PFSK-1 (cell line): ENCODE measurements at regions not wholly inside any gene's neighbourhood (a gene's known extent, or its start where the extent isn't known, plus 50 kb on each side); places are given as distances from the start of the nearest gene placed in this dataset.

Experiments
- POLR2AphosphoS5 ChIP-seq: IDR thresholded peaks from 2 replicates; pipeline ENCODE4 v1.6.1; 2012; ENCODE audit warnings: low read depth, mild to moderate bottlenecking, control low read depth, low read length, moderate library complexity
- SIN3A ChIP-seq: IDR thresholded peaks from 2 replicates; pipeline ENCODE4 v1.6.1; 2012; ENCODE audit warnings: mild to moderate bottlenecking, low read length, moderate library complexity, borderline replicate concordance; ENCODE audit not compliant: insufficient read depth
- TAF1 ChIP-seq: IDR thresholded peaks from 2 replicates; pipeline ENCODE4 v1.6.1; 2012; ENCODE audit warnings: low read length, control low read depth, borderline replicate concordance; ENCODE audit not compliant: insufficient read depth
- TF ChIP-seq, protein P1 (sequence below), 2 experiments: IDR thresholded peaks; 2 replicates each; pipeline versions ENCODE4 v1.6.1 to v1.8.0; 2011 to 2012; ENCODE audit warnings: low read depth in 2 of 2, low read length in 2 of 2, control low read depth in 1 of 2, inconsistent platforms in 1 of 2, mild to moderate bottlenecking in 1 of 2, moderate library complexity in 1 of 2; ENCODE audit not compliant: insufficient read depth in 1 of 2

DNA sequence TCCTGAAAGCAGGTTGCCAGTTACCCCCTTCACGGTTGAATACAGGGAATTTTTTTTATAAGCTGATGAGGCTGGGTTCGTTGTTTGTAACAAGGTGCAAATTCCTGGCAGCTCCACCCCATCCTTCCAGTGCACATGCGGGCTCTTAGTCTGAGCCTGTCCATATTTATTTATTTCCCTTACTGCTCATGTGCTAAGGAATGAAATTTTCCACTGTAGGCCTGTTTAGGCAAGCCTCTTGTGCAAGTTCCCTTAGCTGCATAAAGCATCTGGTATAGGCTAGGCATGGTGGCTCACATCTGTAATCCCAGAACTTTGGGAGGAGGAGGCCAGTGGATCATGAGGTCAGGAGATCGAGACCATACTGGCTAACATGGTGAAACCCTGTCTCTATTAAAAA is 560.9 kb upstream of the PCDH9 start:
- TF ChIP-seq POLR2AphosphoS5, result no peak
- no peak for TF ChIP-seq TAF1
- TF ChIP-seq, protein P1, sequence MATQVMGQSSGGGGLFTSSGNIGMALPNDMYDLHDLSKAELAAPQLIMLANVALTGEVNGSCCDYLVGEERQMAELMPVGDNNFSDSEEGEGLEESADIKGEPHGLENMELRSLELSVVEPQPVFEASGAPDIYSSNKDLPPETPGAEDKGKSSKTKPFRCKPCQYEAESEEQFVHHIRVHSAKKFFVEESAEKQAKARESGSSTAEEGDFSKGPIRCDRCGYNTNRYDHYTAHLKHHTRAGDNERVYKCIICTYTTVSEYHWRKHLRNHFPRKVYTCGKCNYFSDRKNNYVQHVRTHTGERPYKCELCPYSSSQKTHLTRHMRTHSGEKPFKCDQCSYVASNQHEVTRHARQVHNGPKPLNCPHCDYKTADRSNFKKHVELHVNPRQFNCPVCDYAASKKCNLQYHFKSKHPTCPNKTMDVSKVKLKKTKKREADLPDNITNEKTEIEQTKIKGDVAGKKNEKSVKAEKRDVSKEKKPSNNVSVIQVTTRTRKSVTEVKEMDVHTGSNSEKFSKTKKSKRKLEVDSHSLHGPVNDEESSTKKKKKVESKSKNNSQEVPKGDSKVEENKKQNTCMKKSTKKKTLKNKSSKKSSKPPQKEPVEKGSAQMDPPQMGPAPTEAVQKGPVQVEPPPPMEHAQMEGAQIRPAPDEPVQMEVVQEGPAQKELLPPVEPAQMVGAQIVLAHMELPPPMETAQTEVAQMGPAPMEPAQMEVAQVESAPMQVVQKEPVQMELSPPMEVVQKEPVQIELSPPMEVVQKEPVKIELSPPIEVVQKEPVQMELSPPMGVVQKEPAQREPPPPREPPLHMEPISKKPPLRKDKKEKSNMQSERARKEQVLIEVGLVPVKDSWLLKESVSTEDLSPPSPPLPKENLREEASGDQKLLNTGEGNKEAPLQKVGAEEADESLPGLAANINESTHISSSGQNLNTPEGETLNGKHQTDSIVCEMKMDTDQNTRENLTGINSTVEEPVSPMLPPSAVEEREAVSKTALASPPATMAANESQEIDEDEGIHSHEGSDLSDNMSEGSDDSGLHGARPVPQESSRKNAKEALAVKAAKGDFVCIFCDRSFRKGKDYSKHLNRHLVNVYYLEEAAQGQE (IDR thresholded peaks at IDR 0.05; ENCODE audit: insufficient read depth in 1 of 2, low read depth in 2 of 2, low read length in 2 of 2), result no peak
- no peak for TF ChIP-seq SIN3A
